OCI-LY3 (cell line): ENCODE measurements at regions not wholly inside any gene's neighbourhood (a gene's known extent, or its start where the extent isn't known, plus 50 kb on each side); places are given as distances from the start of the nearest gene placed in this dataset.

Source experiments
- H2AFZ ChIP-seq: fragments of 200-600, 300-600 bp; shearing (Covaris generic); 2 replicates; pipeline ENCODE4 v1.6.0; 2014; ENCODE audit warnings: antibody characterized with exemption, low read depth, low read length
- H3K27ac ChIP-seq: fragments of 200-600, 300-600 bp; sonication (generic); 2 replicates; pipeline ENCODE4 v1.5.1; 2014; ENCODE audit warnings: mild to moderate bottlenecking, low read length, moderate library complexity, mixed read lengths
- H3K27me3 ChIP-seq: fragments of 200-600, 300-600 bp; sonication (generic); 2 replicates; pipeline ENCODE4 v1.6.1; 2014; ENCODE audit warnings: low read depth, low read length, mixed read lengths
- H3K36me3 ChIP-seq: fragments of 200-600, 300-600 bp; sonication (generic); replicated peaks from 2 replicates; pipeline ENCODE3; 2014; ENCODE audit warnings: low read depth, low read length, mixed read lengths
- H3K4me1 ChIP-seq: fragments of 300-600, 200-600 bp; sonication (generic); 2 replicates; pipeline ENCODE4 v1.6.1; 2014; ENCODE audit warnings: low read length, mixed read lengths
- H3K4me2 ChIP-seq: fragments of 200-600, 300-600 bp; sonication (generic); 2 replicates; pipeline ENCODE4 v1.6.1; 2014; ENCODE audit warnings: low read length, mixed read lengths
- H3K4me3 ChIP-seq: fragments of 300-600, 200-600 bp; sonication (generic); 2 replicates; pipeline ENCODE4 v1.5.1; 2014; ENCODE audit warnings: antibody characterized with exemption, mild to moderate bottlenecking, low read length, moderate library complexity
- H3K79me2 ChIP-seq: fragments of 300-600, 200-600 bp; shearing (Covaris generic); 2 replicates; pipeline ENCODE4 v1.6.1; 2014; ENCODE audit warnings: mild to moderate bottlenecking, low read length, mixed read lengths
- H3K9ac ChIP-seq: fragments of 300-600, 200-600 bp; shearing (Covaris generic); 2 replicates; pipeline ENCODE4 v1.6.0; 2014; ENCODE audit warnings: mild to moderate bottlenecking, low read length, moderate library complexity
- H3K9me3 ChIP-seq: fragments of 200-600, 300-600 bp; shearing (Covaris generic); 2 replicates; pipeline ENCODE4 v1.6.1; 2014; ENCODE audit warnings: low read length, mixed read lengths; ENCODE audit not compliant: insufficient read depth
- H4K20me1 ChIP-seq: fragments of 200-600, 300-600 bp; sonication (generic); 2 replicates; pipeline ENCODE4 v1.6.1; 2016; ENCODE audit warnings: low read length, mixed read lengths; ENCODE audit not compliant: insufficient read depth
- EZH2phosphoT487 ChIP-seq: fragments of 200-600 bp; shearing (Covaris generic); IDR thresholded peaks from 2 replicates; pipeline ENCODE4 v1.6.1; 2018; ENCODE audit warnings: antibody characterized with exemption, mixed run types, low read depth
- TF ChIP-seq, protein P1 (sequence below): fragments of 200-600, 300-600 bp; sonication (generic); IDR thresholded peaks from 2 replicates; pipeline ENCODE4 v1.5.1; 2014; ENCODE audit warnings: antibody characterized with exemption, low read length, low read depth

DNA sequence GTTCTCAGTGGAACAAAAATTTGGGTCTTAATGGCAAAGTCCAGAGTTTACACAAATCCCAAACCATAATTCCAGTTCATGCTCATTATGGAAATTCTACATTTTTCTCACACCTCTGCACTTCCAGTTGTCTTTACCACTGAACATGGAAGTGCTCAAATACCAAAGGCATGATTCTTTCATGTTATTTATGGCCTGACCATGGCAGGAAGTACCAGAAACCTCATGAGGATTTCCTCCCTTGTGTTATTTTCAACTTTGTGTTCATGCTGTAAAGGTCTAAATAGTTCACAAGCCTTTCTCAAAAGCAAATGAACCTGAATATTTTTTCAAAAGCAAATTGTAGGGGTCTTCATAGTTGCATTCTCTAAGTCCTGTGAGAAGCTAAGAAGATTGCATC is 82.0 kb upstream of the ITGA1 start:
- Histone ChIP-seq H3K36me3 (no peaks in the 10 kb centered on the region), H3K9ac (no peak overlapping the region), H3K4me2 (no peak overlapping the region), H3K9me3 (no peaks in the 10 kb centered on the region), H3K27ac (no peak overlapping the region), H4K20me1 (no peaks in the 10 kb centered on the region), H3K4me3 (no peak overlapping the region), H3K79me2 (no peaks in the 10 kb centered on the region), H3K27me3 (no peaks in the 10 kb centered on the region), H2AFZ (no peak overlapping the region), H3K4me1 (peaks cover 11% of the 10 kb centered on the region)
- TF ChIP-seq, protein P1, sequence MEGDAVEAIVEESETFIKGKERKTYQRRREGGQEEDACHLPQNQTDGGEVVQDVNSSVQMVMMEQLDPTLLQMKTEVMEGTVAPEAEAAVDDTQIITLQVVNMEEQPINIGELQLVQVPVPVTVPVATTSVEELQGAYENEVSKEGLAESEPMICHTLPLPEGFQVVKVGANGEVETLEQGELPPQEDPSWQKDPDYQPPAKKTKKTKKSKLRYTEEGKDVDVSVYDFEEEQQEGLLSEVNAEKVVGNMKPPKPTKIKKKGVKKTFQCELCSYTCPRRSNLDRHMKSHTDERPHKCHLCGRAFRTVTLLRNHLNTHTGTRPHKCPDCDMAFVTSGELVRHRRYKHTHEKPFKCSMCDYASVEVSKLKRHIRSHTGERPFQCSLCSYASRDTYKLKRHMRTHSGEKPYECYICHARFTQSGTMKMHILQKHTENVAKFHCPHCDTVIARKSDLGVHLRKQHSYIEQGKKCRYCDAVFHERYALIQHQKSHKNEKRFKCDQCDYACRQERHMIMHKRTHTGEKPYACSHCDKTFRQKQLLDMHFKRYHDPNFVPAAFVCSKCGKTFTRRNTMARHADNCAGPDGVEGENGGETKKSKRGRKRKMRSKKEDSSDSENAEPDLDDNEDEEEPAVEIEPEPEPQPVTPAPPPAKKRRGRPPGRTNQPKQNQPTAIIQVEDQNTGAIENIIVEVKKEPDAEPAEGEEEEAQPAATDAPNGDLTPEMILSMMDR, result no peak
- TF ChIP-seq EZH2phosphoT487, result no peak

GRCh38 chr5:52706775-52707174 is 80.9 kb upstream of the ITGA1 start:
- Histone ChIP-seq H3K27ac (no peak overlapping the region), H3K4me3 (no peak overlapping the region), H3K4me2 (no peak overlapping the region), H2AFZ (no peak overlapping the region), H3K9ac (no peak overlapping the region), H3K4me1 (peaks cover 12% of the 10 kb centered on the region), H3K9me3 (no peaks in the 10 kb centered on the region), H3K27me3 (no peaks in the 10 kb centered on the region), H4K20me1 (no peaks in the 10 kb centered on the region), H3K79me2 (no peaks in the 10 kb centered on the region), H3K36me3 (no peaks in the 10 kb centered on the region)
- no peak for TF ChIP-seq EZH2phosphoT487
- TF ChIP-seq, protein P1, result no peak

DNA sequence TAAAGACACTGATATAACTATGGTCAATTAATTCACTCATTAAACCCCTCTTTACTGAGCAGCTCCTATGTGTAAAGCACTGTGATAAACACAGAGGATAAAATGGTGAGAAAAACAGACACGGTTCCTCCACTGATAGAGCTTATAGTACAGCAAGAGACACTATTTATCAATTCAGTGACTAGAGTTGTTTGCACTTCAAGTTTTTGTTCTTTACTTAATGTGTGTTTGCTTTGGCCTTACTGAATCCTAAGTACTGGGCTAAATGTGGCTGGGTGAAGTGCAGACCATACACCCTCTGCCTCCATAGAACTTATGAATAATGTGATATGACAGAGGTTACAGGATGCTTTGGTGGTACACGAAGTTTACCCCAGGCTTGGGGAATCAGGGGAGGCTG is 80.1 kb upstream of the ITGA1 start:
- no peak overlapping the region for H3K4me2 ChIP-seq
- H3K36me3 ChIP-seq, result no peaks in the 10 kb centered on the region
- no peak overlapping the region for H3K4me3 ChIP-seq
- no peak overlapping the region for H3K27ac ChIP-seq
- peaks cover 12% of the 10 kb centered on the region for H3K4me1 ChIP-seq
- TF ChIP-seq, protein P1, result no peak
- no peak for TF ChIP-seq EZH2phosphoT487
- no peaks in the 10 kb centered on the region for H3K9me3 ChIP-seq
- no peaks in the 10 kb centered on the region for H4K20me1 ChIP-seq
- no peaks in the 10 kb centered on the region for H3K27me3 ChIP-seq
- H2AFZ ChIP-seq, result no peak overlapping the region
- H3K9ac ChIP-seq, result no peak overlapping the region
- no peaks in the 10 kb centered on the region for H3K79me2 ChIP-seq

- Histone ChIP-seq H2AFZ (no peak overlapping the region), H3K4me1 (peaks cover 12% of the 10 kb centered on the region), H3K9ac (no peak overlapping the region)
Measured at GRCh38 chr5:52708463-52708862, 79.3 kb upstream of the ITGA1 start.

More at GRCh38 chr5:52708463-52708862, 79.3 kb upstream of the ITGA1 start:
- H4K20me1 ChIP-seq, result no peaks in the 10 kb centered on the region
- no peaks in the 10 kb centered on the region for H3K27me3 ChIP-seq
- no peak overlapping the region for H3K27ac ChIP-seq
- H3K36me3 ChIP-seq, result no peaks in the 10 kb centered on the region
- no peaks in the 10 kb centered on the region for H3K79me2 ChIP-seq
- H3K4me3 ChIP-seq, result no peak overlapping the region
- no peak overlapping the region for H3K4me2 ChIP-seq
- H3K9me3 ChIP-seq, result no peaks in the 10 kb centered on the region
- TF ChIP-seq, protein P1, result no peak
- no peak for TF ChIP-seq EZH2phosphoT487
